ENCODE measurements at regions not wholly inside any gene's neighbourhood (a gene's known extent, or its start where the extent isn't known, plus 50 kb on each side); places are given as distances from the start of the nearest gene placed in this dataset.

DNA sequence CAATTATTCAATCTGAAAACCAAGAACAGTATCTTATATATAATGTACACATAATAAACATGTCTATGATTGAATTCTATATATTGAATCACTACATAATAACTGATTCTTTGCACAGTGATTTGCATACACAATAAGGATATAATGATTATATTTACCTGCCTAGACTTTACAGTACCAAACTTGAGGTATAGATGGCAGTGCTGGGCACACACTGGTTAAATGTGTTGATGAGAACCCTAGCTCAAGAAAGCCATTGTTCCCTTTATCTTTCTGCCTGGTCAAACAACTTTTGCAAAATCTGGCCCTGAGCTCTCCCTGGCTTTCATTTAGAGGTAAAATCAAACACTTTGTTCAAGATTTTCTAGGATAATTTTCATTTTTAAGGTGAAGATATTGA, 697.7 kb downstream of the TUSC7 start:
- TF ChIP-seq, protein P1, sequence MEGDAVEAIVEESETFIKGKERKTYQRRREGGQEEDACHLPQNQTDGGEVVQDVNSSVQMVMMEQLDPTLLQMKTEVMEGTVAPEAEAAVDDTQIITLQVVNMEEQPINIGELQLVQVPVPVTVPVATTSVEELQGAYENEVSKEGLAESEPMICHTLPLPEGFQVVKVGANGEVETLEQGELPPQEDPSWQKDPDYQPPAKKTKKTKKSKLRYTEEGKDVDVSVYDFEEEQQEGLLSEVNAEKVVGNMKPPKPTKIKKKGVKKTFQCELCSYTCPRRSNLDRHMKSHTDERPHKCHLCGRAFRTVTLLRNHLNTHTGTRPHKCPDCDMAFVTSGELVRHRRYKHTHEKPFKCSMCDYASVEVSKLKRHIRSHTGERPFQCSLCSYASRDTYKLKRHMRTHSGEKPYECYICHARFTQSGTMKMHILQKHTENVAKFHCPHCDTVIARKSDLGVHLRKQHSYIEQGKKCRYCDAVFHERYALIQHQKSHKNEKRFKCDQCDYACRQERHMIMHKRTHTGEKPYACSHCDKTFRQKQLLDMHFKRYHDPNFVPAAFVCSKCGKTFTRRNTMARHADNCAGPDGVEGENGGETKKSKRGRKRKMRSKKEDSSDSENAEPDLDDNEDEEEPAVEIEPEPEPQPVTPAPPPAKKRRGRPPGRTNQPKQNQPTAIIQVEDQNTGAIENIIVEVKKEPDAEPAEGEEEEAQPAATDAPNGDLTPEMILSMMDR (IDR thresholded peaks at IDR 0.05): no peak
- TF ChIP-seq POLR2A (IDR thresholded peaks at IDR 0.05): no peak

Measured in lower leg skin (tissue), 3 donors.